ENCODE measurements at regions not wholly inside any gene's neighbourhood (a gene's known extent, or its start where the extent isn't known, plus 50 kb on each side); places are given as distances from the start of the nearest gene placed in this dataset.
"Not testable (repeated sequence)": the region's sequence is repeated elsewhere in the genome, so short reads cannot be mapped to it uniquely, and the experiment has no call there.

DNA sequence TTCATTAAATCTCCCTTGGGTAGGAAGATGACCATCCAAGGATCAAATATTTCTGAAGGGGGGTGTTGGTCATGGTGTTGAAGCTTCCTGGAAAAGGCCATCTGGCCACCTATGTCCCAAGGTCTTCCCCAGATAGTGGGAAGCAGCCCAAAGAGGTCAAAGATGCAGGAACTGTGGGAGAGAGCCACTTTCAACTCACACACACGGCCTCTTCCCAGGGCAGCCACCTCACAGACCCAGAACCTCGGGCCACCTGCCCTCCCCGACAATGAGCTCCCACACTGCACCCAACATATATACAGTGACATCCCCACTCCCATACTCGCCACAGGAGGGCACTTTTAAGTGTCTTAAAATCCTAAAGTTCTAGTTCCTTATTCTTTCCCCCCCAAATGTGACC is 164.5 kb upstream of the ETV3 start:
- H3K27ac ChIP-seq (ENCODE audit: low read length): no peak overlapping the region
- no peak overlapping the region for H3K9ac ChIP-seq (ENCODE audit: low read length)
- H3K27me3 ChIP-seq (ENCODE audit: control insufficient read depth, insufficient read depth, low read length): no peaks in the 10 kb centered on the region
- H3K4me1 ChIP-seq (ENCODE audit: control insufficient read depth, low read depth, low read length): no peaks in the 10 kb centered on the region
- H3K4me3 ChIP-seq (ENCODE audit: low read length): no peak overlapping the region
- H3K36me3 ChIP-seq (ENCODE audit: control insufficient read depth, low read depth, low read length): no peaks in the 10 kb centered on the region
- no peaks in the 10 kb centered on the region for H3K9me3 ChIP-seq (ENCODE audit: control insufficient read depth, low read depth, low read length)

DNA sequence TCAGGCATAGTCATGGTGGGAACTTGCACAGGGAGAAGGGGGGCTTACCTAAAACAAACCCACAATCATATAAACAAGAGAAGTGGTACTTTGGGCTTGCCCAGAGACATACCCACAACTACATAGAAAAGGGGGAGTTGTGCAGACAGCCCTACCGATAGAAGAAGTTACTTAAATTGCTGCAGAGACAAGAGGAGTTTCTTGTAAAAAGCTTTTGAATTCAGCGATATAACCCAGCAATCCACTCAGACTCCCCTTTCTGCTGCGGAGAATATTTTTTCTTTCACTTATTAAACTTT is 164.0 kb upstream of the ETV3 start:
- no peaks in the 10 kb centered on the region for H3K9me3 ChIP-seq (ENCODE audit: control insufficient read depth, low read depth, low read length)
- no peaks in the 10 kb centered on the region for H3K27me3 ChIP-seq (ENCODE audit: control insufficient read depth, insufficient read depth, low read length)
- no peak overlapping the region for H3K27ac ChIP-seq (ENCODE audit: low read length)
- no peaks in the 10 kb centered on the region for H3K4me1 ChIP-seq (ENCODE audit: control insufficient read depth, low read depth, low read length)
- H3K9ac ChIP-seq (ENCODE audit: low read length): no peak overlapping the region
- no peaks in the 10 kb centered on the region for H3K36me3 ChIP-seq (ENCODE audit: control insufficient read depth, low read depth, low read length)
- no peak overlapping the region for H3K4me3 ChIP-seq (ENCODE audit: low read length)

DNA sequence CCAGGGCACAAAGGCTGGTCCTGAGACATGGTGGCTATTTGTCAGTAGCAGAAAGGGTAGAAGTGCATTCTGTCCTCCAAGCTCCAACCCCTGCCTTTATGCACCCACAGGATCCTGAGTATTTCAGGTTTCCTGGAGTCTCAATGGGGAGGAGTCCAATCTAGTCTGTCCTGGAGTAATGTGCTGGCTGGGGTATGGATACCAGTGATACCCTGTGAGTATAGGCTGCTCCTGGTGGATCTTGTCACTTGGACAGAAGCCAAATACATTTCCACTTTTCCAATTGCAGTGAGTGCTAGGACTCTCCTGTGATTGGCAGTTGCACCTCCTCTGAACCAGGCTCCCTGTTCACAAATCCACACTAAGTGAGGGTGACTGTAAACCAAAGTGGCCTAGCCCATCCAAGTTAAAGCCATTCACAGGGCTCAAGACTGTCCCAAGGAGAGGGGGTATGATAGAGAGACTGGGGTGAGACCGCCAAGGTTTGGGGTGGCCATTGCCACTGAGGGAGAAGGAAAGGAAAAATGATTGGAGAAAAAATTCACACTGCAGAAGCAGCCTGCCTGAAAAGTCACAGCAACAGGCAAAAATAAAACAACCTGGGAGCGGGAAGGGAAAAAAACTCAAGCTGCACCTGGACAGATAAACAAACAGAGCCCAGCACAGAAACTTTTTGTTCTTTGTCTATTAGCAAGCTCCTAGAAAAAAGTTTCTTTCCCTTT is 163.4 kb upstream of the ETV3 start:
- Histone ChIP-seq H3K27ac (ENCODE audit: low read length) (no peak overlapping the region), H3K27me3 (ENCODE audit: control insufficient read depth, insufficient read depth, low read length) (no peaks in the 10 kb centered on the region), H3K4me3 (ENCODE audit: low read length) (no peak overlapping the region), H3K9me3 (ENCODE audit: control insufficient read depth, low read depth, low read length) (no peaks in the 10 kb centered on the region), H3K9ac (ENCODE audit: low read length) (no peak overlapping the region), H3K4me1 (ENCODE audit: control insufficient read depth, low read depth, low read length) (no peaks in the 10 kb centered on the region), H3K36me3 (ENCODE audit: control insufficient read depth, low read depth, low read length) (no peaks in the 10 kb centered on the region)

DNA sequence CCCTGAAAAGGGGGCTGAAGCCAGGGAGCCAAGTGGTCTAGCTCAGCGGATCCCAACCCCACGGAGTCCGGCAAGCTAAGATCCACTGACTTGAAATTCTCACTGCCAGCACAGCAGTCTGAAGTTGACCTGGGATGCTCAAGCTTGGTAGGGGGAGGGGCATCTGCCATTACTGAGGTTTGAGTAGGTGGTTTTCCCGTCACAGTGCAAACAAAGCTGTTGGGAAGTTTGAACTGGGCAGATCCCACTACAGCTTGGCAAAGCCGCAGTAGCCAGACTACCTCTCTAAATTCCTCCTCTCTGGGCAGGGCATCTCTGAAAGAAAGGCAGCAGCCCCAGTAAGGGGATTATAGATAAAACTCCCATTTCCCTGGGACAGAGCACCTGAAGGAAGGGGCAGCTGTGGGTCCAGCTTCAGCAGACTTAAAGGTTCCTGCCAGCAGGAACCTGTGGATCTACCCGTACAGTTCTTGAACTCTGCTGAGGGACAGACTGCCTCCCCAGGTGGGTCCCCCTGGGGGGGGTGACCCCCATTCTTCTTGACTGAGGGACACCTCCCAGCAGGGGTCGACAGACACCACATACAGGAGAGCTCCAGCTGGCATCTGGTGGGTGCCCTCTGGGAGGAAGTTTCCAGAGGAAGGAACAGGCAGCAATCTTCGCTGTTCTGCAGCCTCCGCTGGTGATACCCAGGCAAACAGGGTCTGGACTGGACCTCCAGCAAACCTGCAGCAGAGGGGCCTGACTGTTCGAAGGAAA is 156.4 kb upstream of the ETV3 start:
- not testable (repeated sequence) for H3K27ac ChIP-seq (ENCODE audit: low read length); H3K4me3 ChIP-seq (ENCODE audit: low read length); H3K9me3 ChIP-seq (ENCODE audit: control insufficient read depth, low read depth, low read length); H3K4me1 ChIP-seq (ENCODE audit: control insufficient read depth, low read depth, low read length); H3K9ac ChIP-seq (ENCODE audit: low read length); H3K36me3 ChIP-seq (ENCODE audit: control insufficient read depth, low read depth, low read length); H3K27me3 ChIP-seq (ENCODE audit: control insufficient read depth, insufficient read depth, low read length)

DNA sequence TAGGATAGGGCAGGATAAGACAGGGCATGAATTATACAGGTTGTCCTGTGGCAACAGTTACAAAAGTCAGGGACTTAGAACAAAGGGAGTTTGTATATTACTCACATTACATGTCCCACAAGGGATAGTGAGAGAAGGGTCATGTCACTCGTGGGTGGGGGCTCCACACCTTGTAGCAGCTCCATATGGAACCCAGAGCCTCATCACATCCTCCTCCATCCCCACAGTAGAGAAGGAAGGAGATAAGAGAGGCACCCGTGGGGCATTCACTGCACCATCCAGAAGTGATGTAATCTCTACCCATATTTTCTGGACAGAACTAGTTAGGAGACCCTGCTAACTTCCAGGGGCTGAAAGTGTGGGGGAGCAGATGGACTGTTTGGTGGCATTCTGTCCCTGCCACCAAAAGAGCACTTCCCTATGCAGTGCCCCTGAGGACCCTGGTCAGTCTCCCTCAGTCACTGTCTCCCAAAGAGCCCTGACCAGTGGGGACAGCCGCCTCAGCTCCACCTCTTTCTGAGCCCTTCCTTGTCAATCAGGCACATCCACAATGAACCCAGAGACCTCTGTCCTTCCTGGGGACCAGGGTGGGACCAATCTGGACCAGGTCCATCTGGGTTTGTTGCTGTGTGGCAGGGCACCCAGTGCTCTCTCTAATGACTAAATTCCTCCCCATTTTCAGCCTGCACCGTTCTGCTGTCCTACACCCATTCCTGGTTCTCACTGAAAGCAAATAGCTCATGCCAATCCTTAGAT is 154.8 kb upstream of the ETV3 start:
- no peaks in the 10 kb centered on the region for H3K4me1 ChIP-seq (ENCODE audit: control insufficient read depth, low read depth, low read length)
- H3K27me3 ChIP-seq (ENCODE audit: control insufficient read depth, insufficient read depth, low read length): no peaks in the 10 kb centered on the region
- no peak overlapping the region for H3K9ac ChIP-seq (ENCODE audit: low read length)
- no peak overlapping the region for H3K4me3 ChIP-seq (ENCODE audit: low read length)
- H3K27ac ChIP-seq (ENCODE audit: low read length): no peak overlapping the region
- no peaks in the 10 kb centered on the region for H3K36me3 ChIP-seq (ENCODE audit: control insufficient read depth, low read depth, low read length)
- H3K9me3 ChIP-seq (ENCODE audit: control insufficient read depth, low read depth, low read length): no peaks in the 10 kb centered on the region

DNA sequence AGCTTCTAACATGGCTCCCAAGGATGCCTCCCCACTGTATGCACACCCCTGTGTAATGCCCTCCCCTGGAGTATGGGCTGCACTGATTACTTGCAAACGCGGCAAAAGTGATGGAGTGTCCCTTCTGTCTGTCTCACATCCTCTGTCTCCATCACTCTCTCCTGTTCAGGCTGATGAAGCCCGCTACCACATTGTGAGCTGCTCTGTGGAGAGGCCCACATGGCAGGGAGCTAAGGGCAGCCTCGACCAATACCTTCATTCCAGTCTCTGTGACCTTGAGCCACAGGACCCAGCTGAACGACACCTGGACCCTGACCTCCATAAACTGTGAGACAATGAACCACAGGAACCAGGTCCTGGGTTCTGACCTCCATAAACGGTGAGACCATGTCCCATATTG is 154.1 kb upstream of the ETV3 start:
- Histone ChIP-seq H3K27me3 (ENCODE audit: control insufficient read depth, insufficient read depth, low read length) (no peaks in the 10 kb centered on the region), H3K4me1 (ENCODE audit: control insufficient read depth, low read depth, low read length) (no peaks in the 10 kb centered on the region), H3K9ac (ENCODE audit: low read length) (no peak overlapping the region), H3K9me3 (ENCODE audit: control insufficient read depth, low read depth, low read length) (no peaks in the 10 kb centered on the region), H3K4me3 (ENCODE audit: low read length) (no peak overlapping the region), H3K36me3 (ENCODE audit: control insufficient read depth, low read depth, low read length) (no peaks in the 10 kb centered on the region), H3K27ac (ENCODE audit: low read length) (no peak overlapping the region)

DNA sequence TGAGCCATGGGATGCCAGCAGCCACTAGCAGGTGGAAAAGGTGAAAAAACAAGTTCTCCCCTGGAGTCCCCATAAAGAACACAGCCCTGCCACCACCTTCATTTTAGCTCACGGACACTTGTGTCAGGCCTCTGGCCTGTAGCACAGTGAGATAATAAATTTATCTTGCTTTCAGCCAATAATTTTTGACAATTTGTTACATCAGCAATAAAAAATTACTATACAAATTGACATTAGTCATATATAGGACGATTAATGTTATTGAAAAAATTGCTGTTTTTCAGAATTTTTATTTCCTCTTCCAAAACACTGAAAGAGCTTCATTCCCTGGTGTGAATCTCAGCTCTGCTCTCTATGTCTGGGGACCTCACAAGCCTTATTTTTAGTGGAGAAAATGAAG is 152.9 kb upstream of the ETV3 start:
- Histone ChIP-seq H3K36me3 (ENCODE audit: control insufficient read depth, low read depth, low read length) (no peaks in the 10 kb centered on the region), H3K9me3 (ENCODE audit: control insufficient read depth, low read depth, low read length) (no peaks in the 10 kb centered on the region), H3K9ac (ENCODE audit: low read length) (no peak overlapping the region), H3K27ac (ENCODE audit: low read length) (no peak overlapping the region), H3K4me1 (ENCODE audit: control insufficient read depth, low read depth, low read length) (no peaks in the 10 kb centered on the region), H3K4me3 (ENCODE audit: low read length) (no peak overlapping the region), H3K27me3 (ENCODE audit: control insufficient read depth, insufficient read depth, low read length) (no peaks in the 10 kb centered on the region)

DNA sequence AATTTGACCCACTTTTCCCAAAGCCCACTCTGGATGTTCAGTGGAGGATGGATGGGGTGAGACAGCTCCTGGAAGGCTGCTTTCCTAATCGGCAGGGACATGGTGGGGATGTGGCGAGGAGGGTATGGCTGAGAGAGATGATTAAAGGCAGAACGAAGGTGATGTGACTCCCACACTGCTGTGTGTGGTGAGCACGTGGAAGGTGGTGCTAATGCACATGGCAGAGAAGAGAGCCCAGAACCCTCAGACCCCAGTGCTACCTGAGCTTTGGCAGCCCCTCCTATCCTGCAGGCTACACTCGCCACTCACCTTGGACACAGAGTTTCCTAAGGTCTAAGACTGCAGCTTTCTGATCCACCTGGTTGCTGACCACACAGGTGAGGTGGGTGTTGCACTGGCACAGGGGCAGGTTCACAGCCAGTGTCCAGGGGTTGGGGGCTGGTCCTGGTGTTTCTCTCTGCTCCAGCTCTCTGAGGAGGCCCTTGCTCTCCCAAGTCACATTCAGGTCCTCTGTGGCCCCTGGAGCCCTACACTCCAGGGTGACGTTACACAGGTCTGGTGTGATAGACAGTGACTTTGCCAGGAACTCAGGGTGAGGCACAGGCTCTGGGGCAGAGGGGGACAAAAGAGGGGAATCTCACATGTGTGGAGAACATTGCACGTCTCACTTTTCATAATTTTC is 151.4 kb upstream of the ETV3 start:
- Histone ChIP-seq H3K4me3 (ENCODE audit: low read length) (no peak overlapping the region), H3K9ac (ENCODE audit: low read length) (no peak overlapping the region), H3K27ac (ENCODE audit: low read length) (no peak overlapping the region), H3K36me3 (ENCODE audit: control insufficient read depth, low read depth, low read length) (no peaks in the 10 kb centered on the region), H3K27me3 (ENCODE audit: control insufficient read depth, insufficient read depth, low read length) (no peaks in the 10 kb centered on the region), H3K9me3 (ENCODE audit: control insufficient read depth, low read depth, low read length) (no peaks in the 10 kb centered on the region), H3K4me1 (ENCODE audit: control insufficient read depth, low read depth, low read length) (no peaks in the 10 kb centered on the region)

DNA sequence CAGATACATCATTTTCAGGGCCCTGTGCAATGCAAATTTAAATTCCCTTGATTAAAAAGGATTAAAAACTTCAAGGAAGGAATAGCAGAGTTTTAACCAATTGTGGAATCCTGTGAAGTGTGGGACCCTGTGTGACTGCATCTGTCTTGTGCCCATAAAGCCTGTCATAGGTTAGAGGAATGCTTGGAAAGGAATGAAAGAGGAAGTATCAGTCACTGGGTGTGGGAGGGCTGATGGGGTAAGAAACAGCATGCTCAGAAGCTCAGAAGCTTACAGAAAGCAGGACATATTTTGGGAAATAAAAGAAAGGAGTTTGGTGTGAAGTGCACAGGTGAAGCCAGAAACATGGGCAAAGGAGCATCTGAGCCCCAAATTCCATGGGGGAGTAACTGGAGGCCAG is 150.8 kb upstream of the ETV3 start:
- no peak overlapping the region for H3K9ac ChIP-seq (ENCODE audit: low read length)
- no peak overlapping the region for H3K4me3 ChIP-seq (ENCODE audit: low read length)
- H3K9me3 ChIP-seq (ENCODE audit: control insufficient read depth, low read depth, low read length): no peaks in the 10 kb centered on the region
- no peaks in the 10 kb centered on the region for H3K27me3 ChIP-seq (ENCODE audit: control insufficient read depth, insufficient read depth, low read length)
- H3K4me1 ChIP-seq (ENCODE audit: control insufficient read depth, low read depth, low read length): no peaks in the 10 kb centered on the region
- no peak overlapping the region for H3K27ac ChIP-seq (ENCODE audit: low read length)
- no peaks in the 10 kb centered on the region for H3K36me3 ChIP-seq (ENCODE audit: control insufficient read depth, low read depth, low read length)

DNA sequence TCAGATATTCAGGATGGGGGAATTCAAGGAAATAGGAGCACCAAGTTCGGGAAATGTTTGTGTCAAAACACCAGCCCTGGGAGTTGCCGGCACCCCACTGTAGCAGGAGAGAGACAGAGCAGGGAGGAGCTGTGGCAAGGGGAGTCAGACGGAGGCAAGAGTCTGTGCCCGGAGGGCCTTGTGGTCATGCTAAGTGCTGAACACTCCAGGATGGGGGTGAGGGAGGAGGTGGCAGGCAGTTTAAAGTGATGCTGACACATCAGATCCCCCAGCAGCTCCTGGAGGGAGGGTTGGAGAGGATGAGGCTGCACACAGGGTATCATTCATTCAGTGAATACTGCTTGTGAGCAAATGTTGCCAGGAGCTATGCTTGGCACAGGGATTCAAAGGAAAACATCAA is 150.3 kb upstream of the ETV3 start:
- Histone ChIP-seq H3K9me3 (ENCODE audit: control insufficient read depth, low read depth, low read length) (no peaks in the 10 kb centered on the region), H3K27me3 (ENCODE audit: control insufficient read depth, insufficient read depth, low read length) (no peaks in the 10 kb centered on the region), H3K4me1 (ENCODE audit: control insufficient read depth, low read depth, low read length) (no peaks in the 10 kb centered on the region), H3K4me3 (ENCODE audit: low read length) (no peak overlapping the region), H3K27ac (ENCODE audit: low read length) (no peak overlapping the region), H3K36me3 (ENCODE audit: control insufficient read depth, low read depth, low read length) (no peaks in the 10 kb centered on the region), H3K9ac (ENCODE audit: low read length) (no peak overlapping the region)

DNA sequence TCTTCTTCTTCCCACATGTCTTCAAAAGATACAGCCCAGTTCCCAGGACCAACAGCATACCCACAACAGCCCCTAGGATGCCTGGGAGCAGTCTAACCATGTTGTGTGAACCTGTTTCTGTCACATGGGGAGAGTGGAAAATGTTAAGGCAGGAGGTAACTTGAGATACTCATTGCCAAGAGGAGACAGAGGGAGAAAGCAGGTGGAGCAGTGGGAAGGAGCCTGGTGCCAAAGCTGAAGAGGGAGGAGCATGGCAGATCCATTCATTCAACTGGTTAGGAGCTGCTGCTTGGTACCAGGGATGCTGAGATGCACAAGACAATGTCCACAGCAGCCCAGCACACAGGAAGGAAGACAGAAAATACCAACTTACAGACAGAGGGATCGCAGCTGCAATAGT is 149.8 kb upstream of the ETV3 start:
- no peak overlapping the region for H3K9ac ChIP-seq (ENCODE audit: low read length)
- no peak overlapping the region for H3K27ac ChIP-seq (ENCODE audit: low read length)
- H3K9me3 ChIP-seq (ENCODE audit: control insufficient read depth, low read depth, low read length): no peaks in the 10 kb centered on the region
- no peak overlapping the region for H3K4me3 ChIP-seq (ENCODE audit: low read length)
- no peaks in the 10 kb centered on the region for H3K27me3 ChIP-seq (ENCODE audit: control insufficient read depth, insufficient read depth, low read length)
- H3K4me1 ChIP-seq (ENCODE audit: control insufficient read depth, low read depth, low read length): no peaks in the 10 kb centered on the region
- H3K36me3 ChIP-seq (ENCODE audit: control insufficient read depth, low read depth, low read length): no peaks in the 10 kb centered on the region

Measured in iPS-18a (cell line).